Thoracic aorta (tissue), 2 donors: ENCODE measurements at regions not wholly inside any gene's neighbourhood (a gene's known extent, or its start where the extent isn't known, plus 50 kb on each side); places are given as distances from the start of the nearest gene placed in this dataset.
"Not testable (repeated sequence)": the region's sequence is repeated elsewhere in the genome, so short reads cannot be mapped to it uniquely, and the experiment has no call there.

Source experiments
- ATAC-seq: fragments of 150-250 bp; one replicate; pipeline ENCODE4 v1.8.0; 2017; ENCODE audit warnings: low read depth; ENCODE audit not compliant: insufficient number of reproducible peaks, low FRiP score
- DNase-seq: peaks from one replicate; pipeline ENCODE4 v3.0.0-alpha.2; 2020; ENCODE audit warnings: low spot score
- H3K27ac ChIP-seq, 2 donors: fragments of 200-600 bp; sonication (generic); 1 replicate in 1 of 2; 2 replicates in 1 of 2; pipeline ENCODE4 v1.5.1; 2016; ENCODE audit warnings: mild to moderate bottlenecking in 2 of 2, moderate library complexity in 2 of 2
- H3K27me3 ChIP-seq: fragments of 200-600 bp; sonication (generic); replicated peaks from 2 replicates; pipeline ENCODE4 v1.6.0; 2016; ENCODE audit warnings: mild to moderate bottlenecking; ENCODE audit not compliant: insufficient read depth
- H3K36me3 ChIP-seq: fragments of 200-600 bp; sonication (generic); one replicate; pipeline ENCODE4 v1.5.1; 2016
- H3K4me1 ChIP-seq, 2 donors: fragments of 200-600 bp; sonication (generic); 1 replicate in 1 of 2; 2 replicates in 1 of 2; pipeline versions ENCODE4 v1.5.1 to v1.6.0; 2016; ENCODE audit warnings: low read depth in 2 of 2, mild to moderate bottlenecking in 1 of 2; ENCODE audit not compliant: control insufficient read depth in 1 of 2
- H3K4me3 ChIP-seq: fragments of 200-600 bp; sonication (generic); 2 replicates; pipeline ENCODE4 v1.5.1; 2016; ENCODE audit warnings: mild to moderate bottlenecking
- H3K9me3 ChIP-seq: fragments of 200-600 bp; sonication (generic); 2 replicates; pipeline ENCODE4 v1.5.1; 2016
- TF ChIP-seq, protein P1 (sequence below): fragments of 200-600 bp; sonication (generic); IDR thresholded peaks from one replicate; pipeline ENCODE4 v1.5.1; 2019; ENCODE audit warnings: antibody characterized with exemption

DNA sequence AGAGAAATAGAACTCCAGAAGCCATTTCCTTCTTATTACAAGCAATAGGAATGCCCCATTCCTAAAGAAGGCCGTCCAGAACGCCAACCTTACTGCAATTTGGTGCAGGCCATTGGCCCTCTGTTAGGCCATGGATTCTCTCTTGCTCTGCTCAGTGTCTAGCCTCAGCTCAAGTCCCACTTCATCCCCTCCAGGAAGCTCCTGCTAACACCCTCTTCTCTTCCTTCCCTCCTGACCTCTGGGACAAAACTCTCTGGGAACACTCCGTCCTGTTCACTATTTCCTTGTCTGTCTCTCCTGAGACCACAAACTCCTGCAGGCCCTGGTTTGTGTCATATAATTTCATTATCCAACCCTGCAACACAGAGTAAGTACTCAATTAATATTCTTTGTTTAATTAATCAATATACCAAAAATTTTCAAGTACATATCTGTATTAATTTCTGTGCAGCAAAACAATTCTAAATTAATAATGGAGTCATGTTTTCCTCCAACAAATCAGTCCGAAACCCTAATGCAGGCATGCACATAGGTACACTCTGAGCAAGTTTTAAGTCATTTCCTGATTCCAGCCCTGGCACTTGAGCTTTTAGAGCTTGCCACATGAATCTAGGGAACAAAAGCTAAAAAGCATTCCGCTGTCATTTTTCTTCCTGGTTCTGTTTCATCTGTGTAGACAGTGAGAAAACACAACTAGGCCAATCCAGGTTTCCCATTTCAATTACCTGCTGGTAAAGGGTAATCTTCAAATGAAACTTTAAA lies 245.3 kb downstream of the SETD4 start:
- Histone ChIP-seq H3K4me1 (peaks cover 3 to 10% of the 10 kb centered on the region in 2 donors), H3K27ac (no peak overlapping the region), H3K4me3 (no peak overlapping the region), H3K9me3 (no peaks in the 10 kb centered on the region), H3K36me3 (no peaks in the 10 kb centered on the region), H3K27me3 (no peaks in the 10 kb centered on the region)
- ATAC-seq (no peak), DNase-seq (no peak)
- TF ChIP-seq, protein P1, sequence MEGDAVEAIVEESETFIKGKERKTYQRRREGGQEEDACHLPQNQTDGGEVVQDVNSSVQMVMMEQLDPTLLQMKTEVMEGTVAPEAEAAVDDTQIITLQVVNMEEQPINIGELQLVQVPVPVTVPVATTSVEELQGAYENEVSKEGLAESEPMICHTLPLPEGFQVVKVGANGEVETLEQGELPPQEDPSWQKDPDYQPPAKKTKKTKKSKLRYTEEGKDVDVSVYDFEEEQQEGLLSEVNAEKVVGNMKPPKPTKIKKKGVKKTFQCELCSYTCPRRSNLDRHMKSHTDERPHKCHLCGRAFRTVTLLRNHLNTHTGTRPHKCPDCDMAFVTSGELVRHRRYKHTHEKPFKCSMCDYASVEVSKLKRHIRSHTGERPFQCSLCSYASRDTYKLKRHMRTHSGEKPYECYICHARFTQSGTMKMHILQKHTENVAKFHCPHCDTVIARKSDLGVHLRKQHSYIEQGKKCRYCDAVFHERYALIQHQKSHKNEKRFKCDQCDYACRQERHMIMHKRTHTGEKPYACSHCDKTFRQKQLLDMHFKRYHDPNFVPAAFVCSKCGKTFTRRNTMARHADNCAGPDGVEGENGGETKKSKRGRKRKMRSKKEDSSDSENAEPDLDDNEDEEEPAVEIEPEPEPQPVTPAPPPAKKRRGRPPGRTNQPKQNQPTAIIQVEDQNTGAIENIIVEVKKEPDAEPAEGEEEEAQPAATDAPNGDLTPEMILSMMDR = no peak

DNA sequence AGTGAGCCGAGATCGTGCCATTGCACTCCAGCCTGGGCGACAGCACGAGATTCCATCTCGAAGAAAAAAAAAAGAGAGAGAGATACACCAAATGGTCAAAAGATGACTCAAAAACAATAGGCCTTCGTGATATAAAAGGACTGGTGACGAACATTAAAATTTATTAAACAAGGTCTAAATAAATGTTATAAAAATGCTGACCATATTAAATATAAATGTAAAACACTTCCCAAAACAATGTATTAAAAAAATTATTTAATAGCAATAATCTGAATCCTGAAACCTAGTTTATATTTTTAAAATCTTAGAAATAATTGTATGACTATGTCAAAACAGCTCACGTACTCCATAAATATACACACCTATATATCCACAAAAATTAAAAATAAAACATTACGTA lies 247.6 kb downstream of the SETD4 start:
- ATAC-seq = no peak

DNA sequence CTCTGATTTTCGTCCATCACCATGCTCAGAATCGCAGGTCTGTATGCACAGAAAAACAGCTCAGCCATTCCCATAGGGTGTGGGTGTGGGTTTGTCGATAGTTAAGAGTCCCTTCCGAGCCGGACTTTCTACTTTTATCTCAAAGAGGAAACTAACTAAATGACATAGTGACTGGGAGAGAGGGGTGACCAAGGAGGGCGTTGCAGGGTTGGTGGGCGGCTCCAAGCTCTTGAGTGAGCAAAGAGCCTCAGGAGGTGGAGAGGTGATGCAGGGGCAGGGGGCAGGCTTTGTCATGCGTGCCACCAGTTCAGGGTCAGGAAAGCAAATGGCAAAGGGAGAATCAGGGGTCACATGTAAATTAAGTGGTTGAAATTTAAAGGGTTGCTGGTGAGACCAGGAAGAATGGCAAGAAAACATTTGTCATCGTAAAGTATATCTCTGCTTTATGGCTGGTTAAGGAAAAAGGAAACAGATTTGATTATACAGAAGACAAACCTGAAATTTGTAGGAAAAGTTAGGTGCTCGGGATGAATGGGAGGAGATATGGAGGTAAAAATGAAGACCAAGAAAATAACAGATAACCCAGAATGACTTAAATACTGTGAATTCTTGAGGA lies 249.0 kb downstream of the SETD4 start:
- H3K27ac ChIP-seq = no peak overlapping the region
- ATAC-seq = no peak
- peaks cover 3 to 10% of the 10 kb centered on the region in 2 donors for H3K4me1 ChIP-seq
- H3K36me3 ChIP-seq = no peaks in the 10 kb centered on the region
- TF ChIP-seq, protein P1 = no peak
- H3K27me3 ChIP-seq = no peaks in the 10 kb centered on the region
- H3K9me3 ChIP-seq = no peaks in the 10 kb centered on the region
- no peak for DNase-seq
- no peak overlapping the region for H3K4me3 ChIP-seq

More for the DNA sequence above, 247.6 kb downstream of the SETD4 start:
- H3K9me3 ChIP-seq = no peaks in the 10 kb centered on the region
- H3K4me3 ChIP-seq = no peak overlapping the region
- no peaks in the 10 kb centered on the region for H3K27me3 ChIP-seq
- no peaks in the 10 kb centered on the region for H3K36me3 ChIP-seq
- H3K4me1 ChIP-seq = peaks cover 3 to 10% of the 10 kb centered on the region in 2 donors
- TF ChIP-seq, protein P1 = no peak
- no peak overlapping the region for H3K27ac ChIP-seq
- DNase-seq = no peak

DNA sequence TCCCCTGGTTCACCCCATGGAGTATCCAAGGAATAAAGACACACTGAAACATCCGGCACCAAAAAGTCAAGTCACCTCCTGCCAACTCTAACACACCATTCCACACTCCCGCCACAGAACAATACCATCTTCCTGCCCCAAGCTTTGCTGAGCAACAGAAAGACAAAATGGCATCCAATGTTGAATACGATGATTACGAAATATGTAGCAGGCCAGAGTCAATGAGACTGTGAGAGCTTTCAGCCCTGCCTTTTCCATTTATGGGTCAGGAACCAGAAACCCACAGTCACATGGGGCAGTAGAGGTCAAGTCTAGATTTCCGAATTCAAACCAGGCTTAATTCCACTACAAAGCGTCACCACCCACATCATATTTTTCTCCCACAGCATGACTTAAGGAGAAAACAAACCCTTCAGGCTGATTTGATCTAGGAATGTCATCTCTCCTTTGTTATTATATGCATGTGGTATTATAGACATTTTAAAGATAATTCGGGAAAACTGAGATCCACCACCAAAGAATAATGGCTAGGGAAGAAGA lies 249.8 kb downstream of the SETD4 start:
- TF ChIP-seq, protein P1 = no peak
- H3K4me1 ChIP-seq = peaks cover 3 to 10% of the 10 kb centered on the region in 2 donors
- ATAC-seq (no peak), DNase-seq (no peak)
- H3K36me3 ChIP-seq = no peaks in the 10 kb centered on the region
- H3K27me3 ChIP-seq = no peaks in the 10 kb centered on the region
- no peak overlapping the region for H3K27ac ChIP-seq
- no peaks in the 10 kb centered on the region for H3K9me3 ChIP-seq
- H3K4me3 ChIP-seq = no peak overlapping the region

DNA sequence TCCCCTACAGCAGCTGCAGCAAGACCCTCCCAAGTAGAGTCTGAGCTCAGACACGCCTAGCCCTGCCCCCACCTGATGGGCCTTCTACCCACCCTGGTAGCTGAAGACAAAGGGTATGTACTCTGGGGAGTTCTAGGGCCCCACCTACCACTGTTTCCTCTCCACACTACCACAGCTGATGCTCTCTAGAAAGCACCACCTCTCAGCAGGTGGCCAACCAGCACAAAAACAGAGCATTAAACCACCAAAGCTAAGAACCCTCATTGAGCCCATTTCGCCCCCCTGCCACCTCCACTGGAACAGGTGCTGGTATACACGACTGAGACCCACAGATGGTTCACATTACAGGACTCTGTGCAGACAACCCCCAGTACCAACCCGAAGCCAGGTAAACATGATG lies 258.9 kb downstream of the SETD4 start:
- H3K27me3 ChIP-seq = no peaks in the 10 kb centered on the region
- peaks cover 3 to 15% of the 10 kb centered on the region in 2 donors for H3K4me1 ChIP-seq
- H3K27ac ChIP-seq = no peak overlapping the region
- no peaks in the 10 kb centered on the region for H3K9me3 ChIP-seq
- TF ChIP-seq, protein P1 = no peak
- no peak for DNase-seq
- no peaks in the 10 kb centered on the region for H3K36me3 ChIP-seq
- no peak overlapping the region for H3K4me3 ChIP-seq
- ATAC-seq = no peak

DNA sequence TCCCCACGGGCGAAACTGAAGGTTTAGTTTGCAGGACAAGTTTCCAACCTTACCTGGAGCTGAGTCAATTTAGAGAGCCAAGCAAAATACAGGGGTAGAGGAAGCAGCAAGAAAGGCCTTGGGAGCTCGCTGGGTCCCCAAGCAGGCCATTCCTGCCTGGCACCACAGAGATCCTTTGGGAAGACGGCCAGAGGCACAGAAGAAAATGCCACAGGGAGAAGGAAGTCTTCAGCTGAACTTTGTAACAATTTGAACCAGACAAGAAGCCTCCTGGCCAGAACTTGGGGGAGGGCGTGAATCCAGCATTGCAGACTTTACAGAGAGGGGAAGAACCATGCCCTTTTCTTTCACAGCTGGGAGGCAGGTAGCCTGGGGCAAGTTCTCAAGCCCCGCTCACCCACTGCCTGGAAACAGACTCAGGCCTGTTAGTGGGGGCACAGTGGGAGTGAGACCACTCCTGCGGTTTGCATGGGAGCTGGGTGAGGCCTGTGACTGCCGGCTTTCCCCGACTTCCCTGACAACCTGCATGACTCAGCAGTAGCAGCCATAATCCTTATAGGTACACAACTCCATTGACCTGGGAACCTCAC lies 259.4 kb downstream of the SETD4 start:
- H3K9me3 ChIP-seq, H3K27me3 ChIP-seq, DNase-seq, H3K27ac ChIP-seq, H3K36me3 ChIP-seq, H3K4me3 ChIP-seq, ATAC-seq: not testable (repeated sequence)
- H3K4me1 ChIP-seq = peaks cover 3 to 15% of the 10 kb centered on the region in 2 donors
